Coronary artery (tissue), 2 donors: ENCODE measurements at regions not wholly inside any gene's neighbourhood (a gene's known extent, or its start where the extent isn't known, plus 50 kb on each side); places are given as distances from the start of the nearest gene placed in this dataset.

Source experiments
- DNase-seq: peaks from one replicate; pipeline ENCODE4 v3.0.0-alpha.2; 2017; ENCODE audit warnings: low spot score
- H3K27ac ChIP-seq, 2 donors: fragments of 200-600 bp; sonication (generic); one replicate each; pipeline ENCODE4 v1.5.1; 2016 to 2019
- H3K4me3 ChIP-seq: fragments of 200-600 bp; sonication (generic); 2 replicates; pipeline ENCODE4 v1.5.1; 2016; ENCODE audit warnings: mild to moderate bottlenecking, moderate library complexity
- TF ChIP-seq, protein P1 (sequence below): fragments of 200-600 bp; sonication (generic); IDR thresholded peaks from one replicate; pipeline ENCODE4 v1.5.1; 2019; ENCODE audit warnings: antibody characterized with exemption

DNA sequence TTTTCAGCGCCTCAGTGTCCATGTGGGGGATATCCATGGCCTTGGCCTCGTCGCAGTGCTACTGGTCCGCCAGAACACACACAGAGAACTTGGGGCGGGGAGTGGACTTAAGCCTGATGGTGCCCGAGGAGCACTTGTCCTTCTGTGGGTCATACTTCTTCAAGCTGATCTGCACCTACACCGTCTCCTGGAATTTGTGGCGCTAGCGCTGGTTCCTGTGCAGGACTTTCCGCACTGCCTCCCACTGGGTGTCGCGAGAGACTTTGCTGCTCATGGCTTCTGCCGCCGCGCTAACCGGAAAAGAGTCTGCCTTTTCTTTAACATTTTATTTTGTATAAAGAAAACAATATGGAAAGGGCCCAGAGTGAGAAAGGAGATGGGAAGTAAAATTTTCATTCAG, 266.9 kb downstream of the COX7C start:
- no peak overlapping the region for H3K27ac ChIP-seq
- TF ChIP-seq, protein P1, sequence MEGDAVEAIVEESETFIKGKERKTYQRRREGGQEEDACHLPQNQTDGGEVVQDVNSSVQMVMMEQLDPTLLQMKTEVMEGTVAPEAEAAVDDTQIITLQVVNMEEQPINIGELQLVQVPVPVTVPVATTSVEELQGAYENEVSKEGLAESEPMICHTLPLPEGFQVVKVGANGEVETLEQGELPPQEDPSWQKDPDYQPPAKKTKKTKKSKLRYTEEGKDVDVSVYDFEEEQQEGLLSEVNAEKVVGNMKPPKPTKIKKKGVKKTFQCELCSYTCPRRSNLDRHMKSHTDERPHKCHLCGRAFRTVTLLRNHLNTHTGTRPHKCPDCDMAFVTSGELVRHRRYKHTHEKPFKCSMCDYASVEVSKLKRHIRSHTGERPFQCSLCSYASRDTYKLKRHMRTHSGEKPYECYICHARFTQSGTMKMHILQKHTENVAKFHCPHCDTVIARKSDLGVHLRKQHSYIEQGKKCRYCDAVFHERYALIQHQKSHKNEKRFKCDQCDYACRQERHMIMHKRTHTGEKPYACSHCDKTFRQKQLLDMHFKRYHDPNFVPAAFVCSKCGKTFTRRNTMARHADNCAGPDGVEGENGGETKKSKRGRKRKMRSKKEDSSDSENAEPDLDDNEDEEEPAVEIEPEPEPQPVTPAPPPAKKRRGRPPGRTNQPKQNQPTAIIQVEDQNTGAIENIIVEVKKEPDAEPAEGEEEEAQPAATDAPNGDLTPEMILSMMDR = no peak
- DNase-seq = no peak
- no peak overlapping the region for H3K4me3 ChIP-seq

- DNase-seq = no peak
- no peak overlapping the region for H3K4me3 ChIP-seq
- H3K27ac ChIP-seq = no peak overlapping the region
- TF ChIP-seq, protein P1 = no peak
Measured at GRCh38 chr5:86885011-86885410, 267.3 kb downstream of the COX7C start.

- TF ChIP-seq, protein P1 = no peak
- DNase-seq = no peak
- H3K4me3 ChIP-seq = no peak overlapping the region
- no peak overlapping the region for H3K27ac ChIP-seq
Measured at GRCh38 chr5:86885489-86886230, 267.9 kb downstream of the COX7C start.

- no peak overlapping the region for H3K27ac ChIP-seq
- no peak overlapping the region for H3K4me3 ChIP-seq
- DNase-seq = no peak
- TF ChIP-seq, protein P1 = no peak
Measured at GRCh38 chr5:86890375-86890774, 272.6 kb downstream of the COX7C start.

DNA sequence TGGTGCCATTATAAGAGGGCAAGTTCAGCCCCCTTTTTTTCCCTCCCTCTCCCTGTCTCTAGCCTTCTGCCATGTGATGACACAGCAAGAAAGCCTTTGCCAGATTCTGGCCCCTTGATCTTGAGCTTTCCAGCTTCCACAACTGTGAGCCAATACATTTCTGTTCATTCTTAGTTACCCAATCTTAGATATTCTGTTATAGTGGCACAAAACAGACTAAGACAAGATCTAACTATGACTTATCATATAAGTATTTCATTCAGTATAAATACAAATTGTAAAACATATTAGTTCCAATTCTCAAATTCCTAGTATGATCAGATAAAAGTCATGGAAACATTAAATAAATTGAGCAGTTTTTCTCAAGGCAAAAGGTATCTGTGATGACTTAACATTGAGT, 276.3 kb downstream of the COX7C start:
- Histone ChIP-seq H3K4me3 (no peak overlapping the region), H3K27ac (no peak overlapping the region)
- TF ChIP-seq, protein P1 = no peak
- no peak for DNase-seq

- TF ChIP-seq, protein P1 = no peak
- DNase-seq = no peak
- H3K27ac ChIP-seq = no peak overlapping the region
- no peak overlapping the region for H3K4me3 ChIP-seq
Measured at GRCh38 chr5:86896916-86897315, 279.2 kb downstream of the COX7C start.
